ENCODE measurements at regions not wholly inside any gene's neighbourhood (a gene's known extent, or its start where the extent isn't known, plus 50 kb on each side); places are given as distances from the start of the nearest gene placed in this dataset.
"Not testable (repeated sequence)": the region's sequence is repeated elsewhere in the genome, so short reads cannot be mapped to it uniquely, and the experiment has no call there.

GRCh38 chr9:17083258-17083657 lies 51.6 kb upstream of the CNTLN start:
- no peak for DNase-seq (ENCODE audit: low read depth)
- TF ChIP-seq CTCF (IDR thresholded peaks at IDR 0.05; ENCODE audit: low read depth, low read length, missing control alignments), result no peak
- H3K4me3 ChIP-seq (ENCODE audit: low read depth, low read length), result no peak overlapping the region

- no peak for DNase-seq (ENCODE audit: low read depth)
- TF ChIP-seq CTCF (IDR thresholded peaks at IDR 0.05; ENCODE audit: low read depth, low read length, missing control alignments), result no peak
- H3K4me3 ChIP-seq (ENCODE audit: low read depth, low read length), result no peak overlapping the region
These were observed 52.3 kb upstream of the CNTLN start for GRCh38 chr9:17082343-17083064.

GRCh38 chr9:17081814-17082213 lies 53.0 kb upstream of the CNTLN start:
- no peak for TF ChIP-seq CTCF (IDR thresholded peaks at IDR 0.05; ENCODE audit: low read depth, low read length, missing control alignments)
- H3K4me3 ChIP-seq (ENCODE audit: low read depth, low read length), result no peak overlapping the region

GRCh38 chr9:17081351-17081750 lies 53.5 kb upstream of the CNTLN start:
- H3K4me3 ChIP-seq (ENCODE audit: low read depth, low read length), result no peak overlapping the region
- no peak for DNase-seq (ENCODE audit: low read depth)
- no peak for TF ChIP-seq CTCF (IDR thresholded peaks at IDR 0.05; ENCODE audit: low read depth, low read length, missing control alignments)

More at GRCh38 chr9:17081814-17082213, 53.0 kb upstream of the CNTLN start:
- DNase-seq (ENCODE audit: low read depth), result no peak

GRCh38 chr9:17075758-17076485 lies 58.9 kb upstream of the CNTLN start:
- TF ChIP-seq CTCF (IDR thresholded peaks at IDR 0.05; ENCODE audit: low read depth, low read length, missing control alignments), result no peak
- no peak overlapping the region for H3K4me3 ChIP-seq (ENCODE audit: low read depth, low read length)
- DNase-seq (ENCODE audit: low read depth), result no peak

GRCh38 chr9:17075146-17075757 lies 59.6 kb upstream of the CNTLN start:
- no peak for DNase-seq (ENCODE audit: low read depth)
- H3K4me3 ChIP-seq (ENCODE audit: low read depth, low read length), result no peak overlapping the region
- TF ChIP-seq CTCF (IDR thresholded peaks at IDR 0.05; ENCODE audit: low read depth, low read length, missing control alignments), result no peak

- not testable (repeated sequence) for DNase-seq (ENCODE audit: low read depth); H3K4me3 ChIP-seq (ENCODE audit: low read depth, low read length)
These were observed 62.3 kb upstream of the CNTLN start for GRCh38 chr9:17072563-17072962.
